D721Med (cell line): ENCODE measurements at regions not wholly inside any gene's neighbourhood (a gene's known extent, or its start where the extent isn't known, plus 50 kb on each side); places are given as distances from the start of the nearest gene placed in this dataset.

Experiments used
- DNase-seq: peaks from one replicate; pipeline ENCODE4 v3.0.0; 2011; ENCODE audit warnings: low spot score; ENCODE audit not compliant: insufficient read length
- FAIRE-seq: peaks from 2 replicates; lab custom pipeline; 2011; peaks lifted over from hg19 to GRCh38; lab: Jason Lieb, UNC
- CTCF ChIP-seq: IDR thresholded peaks from 2 replicates; pipeline ENCODE4 v1.5.1; 2012; ENCODE audit warnings: mild to moderate bottlenecking, control low read depth; ENCODE audit not compliant: insufficient read depth; ENCODE audit errors: missing control alignments

GRCh38 chr2:6748406-6749067, 117.2 kb downstream of the CMPK2 start:
- FAIRE-seq, result no peak
- no peak for DNase-seq

GRCh38 chr2:6749962-6750361, 115.7 kb downstream of the CMPK2 start:
- no peak for FAIRE-seq

More at GRCh38 chr2:6748406-6749067, 117.2 kb downstream of the CMPK2 start:
- TF ChIP-seq CTCF, result no peak

GRCh38 chr2:6750411-6751158, 115.1 kb downstream of the CMPK2 start:
- no peak for FAIRE-seq
- no peak for DNase-seq
- TF ChIP-seq CTCF, result no peak

More at GRCh38 chr2:6749962-6750361, 115.7 kb downstream of the CMPK2 start:
- DNase-seq, result no peak
- no peak for TF ChIP-seq CTCF

DNA sequence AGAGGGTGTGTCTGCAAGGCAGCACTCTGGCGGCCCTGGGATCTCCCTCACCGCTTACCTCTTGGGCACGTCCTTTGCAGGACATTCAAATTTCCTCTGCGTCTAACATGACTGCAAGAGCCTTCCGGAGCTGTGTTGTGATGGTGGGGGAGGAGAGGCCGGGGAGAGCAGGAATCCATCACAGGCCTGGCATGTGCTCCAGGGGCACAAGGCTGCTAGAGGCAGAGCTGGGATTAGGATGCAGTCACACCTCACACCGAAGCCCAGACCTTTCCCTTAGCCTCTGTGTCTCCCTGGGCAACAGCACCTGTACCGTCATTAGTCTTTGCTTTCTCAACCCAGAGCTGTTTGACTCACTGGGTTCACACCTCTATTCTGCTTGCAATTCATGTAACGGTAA, 111.3 kb downstream of the CMPK2 start:
- TF ChIP-seq CTCF, result no peak
- DNase-seq (no peak), FAIRE-seq (no peak)

- no peak for TF ChIP-seq CTCF
- FAIRE-seq (peak; percentile 82), DNase-seq (peak; percentile 44)
Measured at GRCh38 chr2:6755456-6755855, 110.3 kb downstream of the CMPK2 start.

DNA sequence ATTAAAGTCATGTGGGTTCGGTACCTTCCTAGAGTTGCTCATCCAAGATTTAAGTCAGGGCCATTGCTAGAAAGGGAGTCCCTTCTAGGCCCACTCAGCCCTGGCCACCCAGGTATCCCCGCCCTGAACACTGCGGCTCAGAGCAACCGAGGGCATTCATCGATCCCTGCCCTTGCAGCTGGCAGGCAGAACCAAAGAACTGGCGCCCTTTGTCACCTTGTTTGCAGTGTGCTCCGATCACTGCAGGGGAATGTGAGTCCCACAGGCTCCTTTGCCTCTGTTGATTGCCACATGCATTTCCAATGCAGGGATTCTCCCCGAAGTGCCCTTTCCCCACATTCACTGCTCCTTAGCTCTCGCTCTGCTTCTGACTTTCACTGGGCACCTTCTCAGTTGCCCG, 108.5 kb downstream of the CMPK2 start:
- no peak for FAIRE-seq
- no peak for DNase-seq
- no peak for TF ChIP-seq CTCF

DNA sequence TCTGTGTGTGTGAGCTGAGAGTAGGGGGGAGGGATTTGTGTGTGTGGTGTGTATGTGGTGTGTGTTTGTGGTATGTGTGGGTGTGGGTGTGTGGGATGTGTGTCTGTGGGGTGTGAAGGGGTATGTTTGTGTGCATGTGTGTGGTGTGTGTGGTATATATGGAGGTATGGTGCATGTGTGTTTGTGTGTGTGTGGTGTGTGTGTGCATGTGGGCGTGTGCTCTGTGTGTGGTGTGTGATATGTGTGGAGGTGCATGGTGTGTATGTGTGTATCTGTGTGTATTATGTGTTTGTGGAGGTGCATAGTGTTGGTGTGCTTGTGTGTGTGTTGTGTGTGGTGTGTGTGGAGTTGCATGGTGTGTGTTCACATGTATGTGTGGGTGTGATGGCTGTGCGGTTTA, 106.0 kb downstream of the CMPK2 start:
- no peak for FAIRE-seq
- no peak for TF ChIP-seq CTCF
- DNase-seq, result no peak
